Iris pigment epithelial cell (primary cell): ENCODE measurements at regions not wholly inside any gene's neighbourhood (a gene's known extent, or its start where the extent isn't known, plus 50 kb on each side); places are given as distances from the start of the nearest gene placed in this dataset.
A peak's percentile ranks its signal among the peaks of the same experiment; 100 is the strongest.

Experiments used
- DNase-seq: peaks from one replicate; pipeline ENCODE4 v3.0.0-alpha.2; 2011; ENCODE audit warnings: low read depth

- DNase-seq, result peak; percentile 14
These were observed 212.1 kb downstream of the GXYLT1 start for GRCh38 chr12:41932470-41932991.

DNA sequence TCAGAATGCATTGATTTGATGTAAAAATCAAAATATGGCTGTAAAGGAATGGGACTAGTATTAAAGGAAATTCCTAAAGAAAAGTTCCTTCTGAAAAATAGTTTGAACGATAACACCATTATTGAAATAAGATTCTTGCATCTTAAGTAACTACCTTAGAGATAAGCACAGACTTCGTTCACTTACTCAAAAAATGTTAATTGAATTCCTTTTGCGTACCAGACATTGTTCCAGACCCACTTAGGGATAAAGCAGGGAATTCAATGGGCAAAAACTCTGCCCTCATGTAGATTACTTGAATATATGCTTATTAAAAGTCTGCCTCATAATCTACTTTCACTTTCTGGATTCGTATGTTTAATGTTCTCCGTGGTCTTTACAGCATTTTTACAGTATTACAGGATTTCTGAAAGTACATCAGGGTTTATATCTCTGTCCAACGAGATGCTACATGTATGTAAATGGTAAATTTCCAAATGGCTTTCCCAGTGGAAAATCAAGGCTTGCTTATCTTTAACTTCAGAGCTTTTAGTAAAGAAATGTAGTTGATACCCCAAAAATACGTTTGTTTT lies 213.7 kb downstream of the GXYLT1 start:
- DNase-seq, result no peak

DNA sequence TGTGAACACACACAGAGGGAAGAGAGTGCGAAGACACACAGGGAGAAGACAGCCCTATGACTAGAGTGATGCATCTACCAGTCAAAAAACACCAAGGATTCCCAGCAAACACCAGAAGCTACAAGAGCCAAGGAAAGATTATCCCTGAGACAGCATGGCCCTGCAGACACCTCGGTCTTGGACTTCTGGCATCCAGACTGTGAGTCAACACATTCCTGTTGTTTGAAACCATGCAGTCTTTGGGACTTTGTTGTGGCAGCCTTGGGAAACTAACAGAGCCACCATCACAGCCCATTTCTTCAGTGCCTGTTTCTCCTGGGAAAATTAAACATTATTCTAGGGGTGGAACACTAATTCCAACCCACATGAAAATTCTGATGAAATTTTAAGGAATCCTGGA lies 220.6 kb downstream of the GXYLT1 start:
- no peak for DNase-seq

DNA sequence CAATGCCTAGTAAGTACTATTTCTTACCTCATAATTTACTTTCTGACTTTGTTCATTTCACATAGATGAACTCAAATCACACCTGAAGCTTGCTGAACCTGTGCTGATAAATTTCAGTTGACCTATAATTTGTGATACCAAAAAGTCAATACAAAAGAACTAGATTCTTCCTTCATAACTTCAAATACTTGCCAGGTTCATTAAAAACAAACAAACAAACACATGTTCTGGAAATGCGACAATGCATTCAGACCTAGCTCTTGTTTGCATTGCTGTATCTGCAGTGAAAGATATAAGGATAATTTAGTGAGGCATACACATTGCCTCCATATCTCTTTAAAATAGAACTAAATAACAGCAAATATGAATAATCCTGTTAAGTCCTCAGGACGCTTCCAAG lies 221.3 kb downstream of the GXYLT1 start:
- no peak for DNase-seq

- no peak for DNase-seq
These were observed 224.3 kb downstream of the GXYLT1 start for GRCh38 chr12:41920355-41920754.

- DNase-seq, result no peak
These were observed 225.0 kb downstream of the GXYLT1 start for GRCh38 chr12:41919526-41920261.

DNA sequence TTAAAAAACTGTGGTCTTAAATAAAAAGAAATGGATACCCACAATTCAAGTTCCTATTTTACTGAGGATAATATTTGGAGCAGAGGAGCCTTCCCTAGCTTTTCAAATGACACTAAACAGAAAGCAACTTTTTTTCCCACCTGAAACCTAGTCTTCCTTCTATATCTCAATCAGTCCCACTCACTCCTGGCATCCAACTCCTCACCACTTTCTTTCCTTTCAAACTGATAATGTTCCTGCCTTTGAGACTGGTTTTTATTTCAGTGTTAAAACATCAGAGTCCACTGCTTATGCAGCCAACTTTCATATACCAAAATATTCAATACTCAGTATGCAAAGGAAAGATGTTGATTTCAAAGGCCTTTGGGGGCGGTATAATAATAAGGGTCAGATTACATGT lies 225.6 kb downstream of the GXYLT1 start:
- no peak for DNase-seq

DNA sequence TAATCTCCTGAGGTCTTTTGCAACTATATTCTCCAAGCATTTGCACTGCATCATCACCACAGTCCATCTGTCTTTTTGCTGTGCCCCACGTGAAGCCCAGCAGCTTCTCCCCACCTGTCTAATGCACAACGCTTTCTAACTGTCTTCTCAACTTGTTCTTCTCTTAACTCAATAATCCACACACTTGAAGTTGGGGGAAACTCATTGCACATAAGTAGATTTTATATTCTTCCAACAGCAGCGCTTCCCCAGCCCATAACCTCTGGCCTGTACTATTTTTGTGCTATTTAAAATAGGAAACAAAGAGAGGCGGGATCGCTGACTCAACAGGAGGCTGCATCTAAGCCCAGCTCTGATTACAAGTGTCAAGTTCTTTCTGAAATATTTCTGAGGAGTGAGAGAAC lies 226.7 kb downstream of the GXYLT1 start:
- DNase-seq, result peak; percentile 58

- no peak for DNase-seq
These were observed 227.5 kb downstream of the GXYLT1 start for GRCh38 chr12:41917181-41917580.

- no peak for DNase-seq
These were observed 233.9 kb downstream of the GXYLT1 start for GRCh38 chr12:41910578-41911320.

DNA sequence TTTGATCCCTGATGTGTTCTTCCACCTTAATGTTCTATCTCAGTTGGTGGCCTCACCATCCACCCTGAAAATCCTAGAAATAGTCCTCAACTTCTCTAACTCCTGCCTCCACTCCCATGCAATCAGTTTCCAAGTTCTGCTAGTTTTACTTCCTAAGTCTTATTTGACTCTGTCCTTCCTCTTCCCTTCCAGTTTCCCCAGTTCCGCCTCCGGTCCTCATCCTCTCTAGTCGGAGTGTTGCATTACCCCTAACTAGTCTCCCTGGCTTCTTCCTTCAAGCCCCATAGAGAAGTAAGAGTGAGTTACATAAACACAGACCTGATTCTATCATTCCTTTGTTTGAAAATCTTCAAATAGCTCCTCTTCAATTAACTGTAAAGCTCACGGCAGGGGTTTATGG lies 236.5 kb downstream of the GXYLT1 start:
- peak; percentile 15 for DNase-seq

DNA sequence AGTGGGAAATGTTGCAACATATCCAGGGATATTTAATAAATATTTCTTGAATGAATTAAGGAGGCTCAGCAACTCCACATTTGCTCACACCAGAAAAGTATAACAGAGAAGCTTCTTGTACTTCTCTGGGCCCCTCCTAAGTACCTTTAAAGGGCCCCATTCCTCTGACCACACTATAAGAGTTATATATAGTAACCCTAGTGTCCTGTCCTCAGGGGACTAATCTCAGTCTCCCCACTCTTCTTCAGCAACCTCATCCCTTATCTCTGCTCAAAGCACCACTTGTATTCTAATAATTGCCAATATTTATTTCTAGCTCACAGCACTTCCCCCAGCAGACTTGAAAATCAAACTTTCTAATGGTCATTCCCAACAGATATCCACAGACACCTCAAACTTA lies 237.1 kb downstream of the GXYLT1 start:
- DNase-seq, result no peak

GRCh38 chr12:41907021-41907420 lies 237.7 kb downstream of the GXYLT1 start:
- no peak for DNase-seq

GRCh38 chr12:41905759-41906297 lies 238.8 kb downstream of the GXYLT1 start:
- DNase-seq, result no peak

DNA sequence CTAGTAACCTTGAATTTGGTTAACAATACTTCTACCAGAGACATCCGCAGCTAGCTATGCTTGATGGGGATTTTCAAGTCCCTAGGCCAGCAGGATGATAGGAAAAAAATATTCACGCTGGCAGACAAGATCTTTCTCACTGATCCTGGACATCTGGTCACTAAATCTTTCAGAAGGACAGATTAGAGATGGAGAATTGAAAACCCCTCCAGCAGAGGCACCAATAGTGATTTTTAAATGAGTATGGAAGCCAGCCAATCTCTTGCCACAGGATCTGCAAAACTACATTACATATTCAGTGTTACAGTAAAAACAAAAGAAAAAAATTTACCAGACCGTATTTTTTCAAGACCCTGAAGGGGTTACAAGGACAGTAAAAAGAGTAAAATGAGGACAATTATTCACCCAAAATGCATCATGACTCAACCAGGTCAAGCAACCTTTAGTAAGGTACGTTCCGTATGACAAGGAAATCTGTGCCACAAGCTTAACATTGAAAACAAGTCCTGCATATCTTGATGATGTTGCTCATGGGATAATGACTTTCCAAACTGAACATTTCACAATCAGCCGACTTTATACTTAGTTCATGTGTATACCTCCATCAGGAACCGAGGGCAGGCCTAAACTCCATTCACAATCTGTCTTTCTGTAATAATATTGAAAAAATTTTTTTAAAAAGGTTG lies 239.5 kb downstream of the GXYLT1 start:
- no peak for DNase-seq

DNA sequence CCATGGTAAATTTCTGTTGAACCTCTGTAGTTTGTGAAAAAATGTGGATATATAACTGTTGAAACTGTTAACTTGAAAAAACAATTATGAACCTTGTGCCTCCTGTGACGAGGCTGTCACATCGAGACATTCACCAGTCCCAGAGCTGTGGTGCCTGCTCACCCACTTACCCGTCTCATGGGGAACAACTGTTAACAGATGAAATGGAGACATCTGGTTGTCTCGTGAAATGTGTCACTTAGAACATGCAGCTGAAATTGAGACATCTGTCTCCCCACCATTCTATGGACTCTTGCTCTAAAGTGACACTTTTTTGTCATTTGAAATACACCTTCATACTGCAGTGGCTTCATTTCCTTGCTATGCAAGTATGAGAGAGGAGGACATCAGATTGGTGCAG lies 240.6 kb downstream of the GXYLT1 start:
- no peak for DNase-seq

GRCh38 chr12:41903014-41903708 lies 241.5 kb downstream of the GXYLT1 start:
- DNase-seq, result no peak

- DNase-seq, result no peak
These were observed 245.1 kb downstream of the GXYLT1 start for GRCh38 chr12:41899577-41899976.

GRCh38 chr12:41897593-41897992 lies 247.1 kb downstream of the GXYLT1 start:
- no peak for DNase-seq

DNA sequence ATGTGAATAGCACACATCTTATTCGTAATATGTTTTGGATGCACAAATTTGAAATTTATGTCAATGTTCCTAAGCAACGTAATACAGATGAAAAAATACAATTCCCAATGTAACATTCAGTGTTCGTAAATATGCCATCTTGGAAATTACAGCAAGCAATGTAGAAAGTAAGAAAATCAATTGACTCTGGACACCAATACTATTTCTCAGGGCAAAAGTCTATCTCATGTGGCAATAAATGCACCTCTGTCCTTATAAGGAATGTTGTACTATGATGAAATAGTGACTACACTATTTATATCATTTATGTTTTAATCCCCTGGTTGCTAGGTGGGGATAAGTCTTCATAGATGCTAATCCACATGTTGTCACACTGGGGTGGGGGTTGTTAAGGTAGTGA lies 251.2 kb downstream of the GXYLT1 start:
- no peak for DNase-seq

- no peak for DNase-seq
These were observed 252.4 kb downstream of the GXYLT1 start for GRCh38 chr12:41892302-41892701.

DNA sequence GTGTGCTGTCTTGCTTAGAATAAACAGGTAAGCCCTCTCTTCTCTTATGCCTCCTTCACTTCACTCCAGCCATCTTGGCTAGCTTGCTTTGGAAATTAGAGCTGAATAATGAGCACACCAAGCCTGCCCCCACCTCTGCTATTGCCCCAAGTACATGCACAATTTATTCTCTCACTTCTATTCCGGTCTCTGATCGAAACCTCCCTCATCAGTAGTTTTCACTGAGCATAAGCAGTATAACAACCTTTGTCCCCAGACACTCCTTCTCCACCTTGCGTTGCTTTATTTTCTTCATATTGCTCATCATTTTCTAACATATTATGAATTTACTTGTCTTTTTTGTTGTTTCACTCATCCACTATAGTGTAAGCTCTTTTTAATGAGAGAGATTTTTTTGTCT lies 253.4 kb downstream of the GXYLT1 start:
- DNase-seq, result no peak
